ENCODE measurements at regions not wholly inside any gene's neighbourhood (a gene's known extent, or its start where the extent isn't known, plus 50 kb on each side); places are given as distances from the start of the nearest gene placed in this dataset.
A peak's percentile ranks its signal among the peaks of the same experiment; 100 is the strongest.

GRCh38 chr6:26195376-26195923 is 108.2 kb downstream of the HFE start:
- Histone ChIP-seq H3K9me2 (no peaks in the 10 kb centered on the region), H3K27me3 (ENCODE audit: insufficient read depth) (no peaks in the 10 kb centered on the region), H4K20me1 (ENCODE audit: insufficient read depth) (peaks cover 5% of the 10 kb centered on the region; the same call in 1 of the 2 replicates), H3K36me3 (replicated peaks in 1 of 2; ENCODE audit: control insufficient read depth in 1 of 2, insufficient read depth in 2 of 2, low read length in 1 of 2) (peaks cover 0 to 4% of the 10 kb centered on the region in 2 experiments), H3K4me2 (peak overlapping the region; percentile 91), H2AFZ (ENCODE audit: low read depth) (peak overlapping the region; percentile 54), H3F3A (replicated peaks; ENCODE audit: insufficient read depth) (peaks cover 52% of the 10 kb centered on the region), H3K4me3 (ENCODE audit: low read depth in 2 of 2, low read length in 1 of 2) (peak overlapping the region; percentile 84 to 96), H3K9ac (peak overlapping the region; percentile 97), H3K4me1 (ENCODE audit: control insufficient read depth in 1 of 2, insufficient read depth in 2 of 2, low read depth in 1 of 2, low read length in 1 of 2) (peaks cover 12 to 14% of the 10 kb centered on the region in 2 experiments; a peak in 3 of 4 replicates), H3K79me2 (ENCODE audit: insufficient read depth) (peaks cover 41% of the 10 kb centered on the region), H3K27ac (ENCODE audit: low read depth in 2 of 2, low read length in 1 of 2) (peak overlapping the region; percentile 87 to 94), H3K9me3 (no peaks in the 10 kb centered on the region)
- CTCF ChIA-PET = interaction anchor here (2.0 kb wide), 1 partner anchor 20 kb away, joined by 4 read pairs; no protein-coding TSS in a partner anchor
- 4% methylated on average over 21 of the region's 23 CpGs for WGBS (ENCODE audit: low lambda C conversion rate)
- POLR2A ChIA-PET = interaction anchor here (0.7 to 7.8 kb wide), 13 partner anchors 9 to 1629 kb away, joined by 3 to 247 read pairs (median 8); a partner anchor contains a TSS
- DNase-seq = peak; percentile 64
- TF ChIP-seq EZH2phosphoT487 (IDR thresholded peaks at IDR 0.05; ENCODE audit: borderline replicate concordance, low read depth) (no peak), RFX5 (IDR thresholded peaks at IDR 0.05; ENCODE audit: low read length) (peak; percentile 87), REST (IDR thresholded peaks at IDR 0.05; ENCODE audit: low read depth, low read length) (0 out of 2 replicates have a peak, but pooled peaks have one; percentile 14), TEAD4 (IDR thresholded peaks at IDR 0.05; ENCODE audit: borderline replicate concordance, insufficient read depth) (no peak), CTCF (IDR thresholded peaks at IDR 0.05) (no peak), MEF2A (IDR thresholded peaks at IDR 0.05; ENCODE audit: borderline replicate concordance, low read depth) (no peak), SMC3 (IDR thresholded peaks at IDR 0.05; ENCODE audit: low read depth, low read length) (no peak), FOXM1 (IDR thresholded peaks at IDR 0.05; ENCODE audit: low read depth) (no peak), GATA2 (CRISPR knock-in tag; IDR thresholded peaks at IDR 0.05) (no peak), TAF1 (IDR thresholded peaks at IDR 0.05; ENCODE audit: borderline replicate concordance, low read depth, low read length) (0 out of 2 replicates have a peak, but pooled peaks have one; percentile 8), ELF1 (IDR thresholded peaks at IDR 0.05) (peak; percentile 54; the same call in 1 of the 2 replicates), JUND (IDR thresholded peaks at IDR 0.05) (peak; percentile 14; the same call in 1 of the 2 replicates), RAD21 (IDR thresholded peaks at IDR 0.05; ENCODE audit: low read length) (no peak), GABPA (IDR thresholded peaks at IDR 0.05; ENCODE audit: low read depth) (no peak), POLR2AphosphoS5 (IDR thresholded peaks at IDR 0.05; ENCODE audit: low read depth, low read length) (peak; percentile 34; the same call in 1 of the 2 replicates), MXI1 (IDR thresholded peaks at IDR 0.05; ENCODE audit: low read depth, low read length) (peak; percentile 64), IRF3 (IDR thresholded peaks at IDR 0.05; ENCODE audit: low read depth, low read length) (peak; percentile 33; the same call in 1 of the 2 replicates), USF1 (IDR thresholded peaks at IDR 0.05; ENCODE audit: borderline replicate concordance, low read depth) (no peak; the same call in 1 of the 2 replicates), RXRA (IDR thresholded peaks at IDR 0.05; ENCODE audit: borderline replicate concordance, low read depth) (no peak), USF2 (IDR thresholded peaks at IDR 0.05; ENCODE audit: borderline replicate concordance, low read depth, low read length) (no peak), ZBTB33 (IDR thresholded peaks at IDR 0.05; ENCODE audit: borderline replicate concordance, low read depth) (peak; percentile 77; the same call in 1 of the 2 replicates), FOXJ3 (CRISPR knock-in tag; IDR thresholded peaks at IDR 0.05) (no peak), NFIC (IDR thresholded peaks at IDR 0.05; ENCODE audit: borderline replicate concordance) (no peak)

All from SK-N-SH (cell line).